C4-2B (cell line): ENCODE measurements at regions not wholly inside any gene's neighbourhood (a gene's known extent, or its start where the extent isn't known, plus 50 kb on each side); places are given as distances from the start of the nearest gene placed in this dataset.

Experiments
- H3K27ac ChIP-seq: fragments of 450-650 bp; 2 replicates; pipeline ENCODE4 v1.5.1; 2017
- CTCF ChIP-seq: fragments of 450-650 bp; conservative IDR thresholded peaks from 2 replicates; pipeline ENCODE4 v1.5.1; 2017; ENCODE audit warnings: mild to moderate bottlenecking
- ZFX ChIP-seq: fragments of 450-650 bp; IDR thresholded peaks from 2 replicates; pipeline ENCODE4 v1.6.1; 2017

DNA sequence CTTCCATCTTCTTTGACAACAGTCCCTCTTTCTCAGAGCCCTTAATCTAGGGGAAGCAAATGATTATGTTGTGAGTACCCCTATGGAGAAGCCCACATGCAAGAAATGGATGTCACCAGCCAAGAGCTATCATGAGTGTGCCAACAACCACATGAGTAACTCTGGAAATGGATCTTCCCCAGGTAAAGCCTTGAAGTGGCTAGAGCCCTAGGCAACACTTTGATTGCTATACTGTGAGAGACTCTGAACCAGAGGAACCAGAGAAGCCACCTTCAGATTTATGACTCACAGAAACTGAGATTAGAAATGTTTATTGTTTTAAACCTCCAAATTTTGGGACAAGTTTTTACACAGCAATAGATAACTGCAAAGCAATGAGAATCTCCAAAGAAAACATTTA is 60.9 kb upstream of the COL1A2 start:
- H3K27ac ChIP-seq = no peak overlapping the region
- TF ChIP-seq ZFX (no peak), CTCF (no peak)

- H3K27ac ChIP-seq = no peak overlapping the region
- TF ChIP-seq CTCF (no peak), ZFX (no peak)
These were observed 59.1 kb upstream of the COL1A2 start for GRCh38 chr7:94335586-94335985.

GRCh38 chr7:94336009-94336408 is 58.7 kb upstream of the COL1A2 start:
- H3K27ac ChIP-seq = no peak overlapping the region
- TF ChIP-seq ZFX = no peak
- TF ChIP-seq CTCF = no peak

DNA sequence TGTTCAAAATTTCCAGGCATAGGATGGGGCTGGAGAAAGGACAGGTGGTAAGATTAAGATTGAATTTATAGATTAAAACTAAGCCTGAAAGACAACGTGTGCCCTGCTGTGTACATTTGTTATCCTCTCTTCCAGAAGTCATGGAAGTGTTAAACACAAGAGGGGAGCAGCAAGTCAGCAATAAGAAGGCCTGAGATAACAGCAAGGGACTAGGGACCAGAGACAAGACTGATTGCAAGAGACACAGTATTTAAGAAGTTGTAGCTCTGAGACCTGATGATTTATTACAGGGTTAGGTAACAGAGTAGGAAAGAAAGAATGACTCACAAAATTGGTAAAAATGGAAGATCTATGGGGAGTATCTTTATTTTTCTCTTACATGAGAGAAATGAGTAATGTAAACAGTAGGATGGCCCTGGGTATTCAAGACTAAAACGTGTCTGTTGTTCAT is 55.7 kb upstream of the COL1A2 start:
- no peak overlapping the region for H3K27ac ChIP-seq
- TF ChIP-seq CTCF = no peak
- TF ChIP-seq ZFX = no peak

- TF ChIP-seq CTCF (no peak), ZFX (no peak)
These were observed 49.9 kb upstream of the COL1A2 start for GRCh38 chr7:94344826-94345225.

More at GRCh38 chr7:94344826-94345225, 49.9 kb upstream of the COL1A2 start:
- H3K27ac ChIP-seq = no peak overlapping the region
